Stimulated activated CD4-positive, alpha-beta T cell treated with anti-CD3 and anti-CD28 coated beads, Interleukin-1b, Interleukin-23, amount 100 ng/mL, for 48 hours (primary cell): ENCODE measurements at regions not wholly inside any gene's neighbourhood (a gene's known extent, or its start where the extent isn't known, plus 50 kb on each side); places are given as distances from the start of the nearest gene placed in this dataset.

Experiments
- DNase-seq: peaks from one replicate; pipeline ENCODE4 v3.0.0-alpha.2; 2020

GRCh38 chr17:79415909-79416308, 194.9 kb downstream of the RBFOX3 start:
- DNase-seq: no peak

GRCh38 chr17:79415365-79415764, 195.5 kb downstream of the RBFOX3 start:
- no peak for DNase-seq

- no peak for DNase-seq
Observed at GRCh38 chr17:79414793-79415211, 196.0 kb downstream of the RBFOX3 start.

- DNase-seq: no peak
Observed at GRCh38 chr17:79414063-79414792, 196.6 kb downstream of the RBFOX3 start.

GRCh38 chr17:79413611-79414010, 197.2 kb downstream of the RBFOX3 start:
- DNase-seq: no peak

GRCh38 chr17:79412886-79413390, 197.9 kb downstream of the RBFOX3 start:
- no peak for DNase-seq

GRCh38 chr17:79412110-79412509, 198.7 kb downstream of the RBFOX3 start:
- DNase-seq: no peak

GRCh38 chr17:79411419-79411818, 199.4 kb downstream of the RBFOX3 start:
- no peak for DNase-seq

GRCh38 chr17:79410681-79411080, 200.2 kb downstream of the RBFOX3 start:
- DNase-seq: no peak

GRCh38 chr17:79408251-79408650, 202.6 kb downstream of the RBFOX3 start:
- no peak for DNase-seq

GRCh38 chr17:79407385-79407784, 203.5 kb downstream of the RBFOX3 start:
- no peak for DNase-seq

- no peak for DNase-seq
Observed at GRCh38 chr17:79406316-79406715, 204.5 kb downstream of the RBFOX3 start.

- no peak for DNase-seq
Observed at GRCh38 chr17:79405823-79406222, 205.0 kb downstream of the RBFOX3 start.

- no peak for DNase-seq
Observed at GRCh38 chr17:79404136-79404911, 206.5 kb downstream of the RBFOX3 start.

GRCh38 chr17:79401704-79402674, 208.9 kb downstream of the RBFOX3 start:
- DNase-seq: no peak

- DNase-seq: peak; percentile 63
Observed at GRCh38 chr17:79400989-79401703, 209.7 kb downstream of the RBFOX3 start.

- no peak for DNase-seq
Observed at GRCh38 chr17:79399610-79400144, 211.2 kb downstream of the RBFOX3 start.

- DNase-seq: no peak
Observed at GRCh38 chr17:79398441-79398840, 212.4 kb downstream of the RBFOX3 start.

- no peak for DNase-seq
Observed at GRCh38 chr17:79396696-79397095, 214.2 kb downstream of the RBFOX3 start.

- no peak for DNase-seq
Observed at GRCh38 chr17:79395545-79395944, 215.3 kb downstream of the RBFOX3 start.

GRCh38 chr17:79395066-79395465, 215.8 kb downstream of the RBFOX3 start:
- no peak for DNase-seq
